Ishikawa (cell line): ENCODE measurements at regions not wholly inside any gene's neighbourhood (a gene's known extent, or its start where the extent isn't known, plus 50 kb on each side); places are given as distances from the start of the nearest gene placed in this dataset.

Experiments
- CEBPB ChIP-seq: IDR thresholded peaks from 2 replicates; pipeline ENCODE4 v1.6.1; 2012
- CREB1 ChIP-seq: IDR thresholded peaks from 2 replicates; pipeline ENCODE4 v1.6.1; 2012; ENCODE audit warnings: low read depth
- EP300 ChIP-seq: IDR thresholded peaks from 2 replicates; pipeline ENCODE4 v1.6.1; 2012; ENCODE audit warnings: borderline replicate concordance
- FOXM1 ChIP-seq: IDR thresholded peaks from 2 replicates; pipeline ENCODE4 v1.6.1; 2012; ENCODE audit warnings: low read depth, borderline replicate concordance
- MAX ChIP-seq: IDR thresholded peaks from 2 replicates; pipeline ENCODE4 v1.6.1; 2012
- REST ChIP-seq: IDR thresholded peaks from 2 replicates; pipeline ENCODE4 v1.6.1; 2012; ENCODE audit warnings: low read depth, mild to moderate bottlenecking
- TAF1 ChIP-seq: IDR thresholded peaks from 2 replicates; pipeline ENCODE4 v1.6.1; 2012; ENCODE audit warnings: low read depth, mild to moderate bottlenecking
- TEAD4 ChIP-seq: IDR thresholded peaks from 2 replicates; pipeline ENCODE4 v1.6.1; 2012
- YY1 ChIP-seq: IDR thresholded peaks from 2 replicates; pipeline ENCODE4 v1.6.1; 2012; ENCODE audit warnings: low read depth
- ZBTB7A ChIP-seq: IDR thresholded peaks from 2 replicates; pipeline ENCODE4 v1.6.1; 2012; ENCODE audit warnings: low read depth

- no peak for TF ChIP-seq YY1
- TF ChIP-seq REST: no peak
- TF ChIP-seq TAF1: no peak
- TF ChIP-seq MAX: no peak
- no peak for TF ChIP-seq TEAD4
- TF ChIP-seq CREB1: no peak
- no peak for TF ChIP-seq ZBTB7A
- TF ChIP-seq CEBPB: no peak
- TF ChIP-seq EP300: no peak
- no peak for TF ChIP-seq FOXM1
Measured at GRCh38 chrX:14164828-14165227, 135.1 kb upstream of the GEMIN8 start.
